ENCODE measurements at regions not wholly inside any gene's neighbourhood (a gene's known extent, or its start where the extent isn't known, plus 50 kb on each side); places are given as distances from the start of the nearest gene placed in this dataset.

- POLR2A ChIA-PET (ENCODE audit: unreplicated experiment) = no interaction called here
- Histone ChIP-seq H3K36me3 (ENCODE audit: low read depth) (no peaks in the 10 kb centered on the region), H4K20me1 (ENCODE audit: insufficient read depth) (no peaks in the 10 kb centered on the region), H3K4me1 (replicated peaks; ENCODE audit: insufficient read depth) (no peaks in the 10 kb centered on the region), H3K9me2 (ENCODE audit: insufficient read depth) (0 out of 2 replicates have a peak, but pooled peaks cover 3% of the 10 kb centered on the region), H3K79me2 (ENCODE audit: low read depth) (no peaks in the 10 kb centered on the region), H3K27ac (no peak overlapping the region), H3K4me2 (no peak overlapping the region), H3K27me3 (ENCODE audit: insufficient read depth, low read depth) (no peaks in the 10 kb centered on the region), H3F3A (ENCODE audit: insufficient read depth, low read depth) (no peaks in the 10 kb centered on the region), H3K9me3 (ENCODE audit: insufficient read depth, low read depth) (no peaks in the 10 kb centered on the region), H3K4me3 (no peak overlapping the region), H2AFZ (no peak overlapping the region)
- no peak for TF ChIP-seq EZH2 (IDR thresholded peaks at IDR 0.05; ENCODE audit: low read depth)
- TF ChIP-seq, protein P1, sequence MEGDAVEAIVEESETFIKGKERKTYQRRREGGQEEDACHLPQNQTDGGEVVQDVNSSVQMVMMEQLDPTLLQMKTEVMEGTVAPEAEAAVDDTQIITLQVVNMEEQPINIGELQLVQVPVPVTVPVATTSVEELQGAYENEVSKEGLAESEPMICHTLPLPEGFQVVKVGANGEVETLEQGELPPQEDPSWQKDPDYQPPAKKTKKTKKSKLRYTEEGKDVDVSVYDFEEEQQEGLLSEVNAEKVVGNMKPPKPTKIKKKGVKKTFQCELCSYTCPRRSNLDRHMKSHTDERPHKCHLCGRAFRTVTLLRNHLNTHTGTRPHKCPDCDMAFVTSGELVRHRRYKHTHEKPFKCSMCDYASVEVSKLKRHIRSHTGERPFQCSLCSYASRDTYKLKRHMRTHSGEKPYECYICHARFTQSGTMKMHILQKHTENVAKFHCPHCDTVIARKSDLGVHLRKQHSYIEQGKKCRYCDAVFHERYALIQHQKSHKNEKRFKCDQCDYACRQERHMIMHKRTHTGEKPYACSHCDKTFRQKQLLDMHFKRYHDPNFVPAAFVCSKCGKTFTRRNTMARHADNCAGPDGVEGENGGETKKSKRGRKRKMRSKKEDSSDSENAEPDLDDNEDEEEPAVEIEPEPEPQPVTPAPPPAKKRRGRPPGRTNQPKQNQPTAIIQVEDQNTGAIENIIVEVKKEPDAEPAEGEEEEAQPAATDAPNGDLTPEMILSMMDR (conservative IDR thresholded peaks at IDR 0.05) = no peak
- no peak for DNase-seq
- intact Hi-C loops (cut with micrococcal nuclease; ENCODE audit: unreplicated experiment) = no loop called here
- BruUV-seq (replicated peaks) = no TSS peak
- CTCF ChIA-PET = no interaction called here
Observed at GRCh38 chrX:124573468-124573867, 227.1 kb downstream of the SH2D1A start.

DNA sequence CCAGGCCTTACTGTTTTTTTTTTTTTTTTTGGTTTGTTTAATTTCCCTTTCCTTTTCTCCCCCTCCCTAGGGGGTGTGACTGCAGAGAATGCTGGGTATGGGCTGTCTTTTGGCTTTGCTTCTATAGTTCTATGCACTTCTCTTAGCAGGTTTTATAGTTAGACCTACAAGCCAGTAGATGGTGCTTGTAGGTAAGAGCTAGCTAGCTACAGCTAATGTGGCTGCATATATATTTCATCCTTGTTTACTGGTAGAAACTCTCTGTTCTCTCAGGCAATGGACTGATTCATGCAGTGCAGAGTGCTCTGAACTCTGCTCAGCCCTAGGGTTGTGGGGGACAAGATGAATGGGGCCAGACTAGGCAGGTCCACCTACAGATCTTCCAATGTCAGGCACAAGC is 246.4 kb downstream of the SH2D1A start:
- ChIA-PET CTCF (no interaction called here), POLR2A (ENCODE audit: unreplicated experiment) (no interaction called here)
- H3K79me2 ChIP-seq (ENCODE audit: low read depth) = no peaks in the 10 kb centered on the region
- H3K4me2 ChIP-seq = no peak overlapping the region
- no peaks in the 10 kb centered on the region for H4K20me1 ChIP-seq (ENCODE audit: insufficient read depth)
- H3K4me1 ChIP-seq (replicated peaks; ENCODE audit: insufficient read depth) = no peaks in the 10 kb centered on the region
- TF ChIP-seq EZH2 (IDR thresholded peaks at IDR 0.05; ENCODE audit: low read depth) = no peak
- TF ChIP-seq, protein P1 (conservative IDR thresholded peaks at IDR 0.05) = no peak
- no peaks in the 10 kb centered on the region for H3K9me2 ChIP-seq (ENCODE audit: insufficient read depth)
- no peaks in the 10 kb centered on the region for H3K9me3 ChIP-seq (ENCODE audit: insufficient read depth, low read depth)
- H3K36me3 ChIP-seq (ENCODE audit: low read depth) = no peaks in the 10 kb centered on the region
- no peaks in the 10 kb centered on the region for H3F3A ChIP-seq (ENCODE audit: insufficient read depth, low read depth)
- H3K27me3 ChIP-seq (ENCODE audit: insufficient read depth, low read depth) = no peaks in the 10 kb centered on the region
- intact Hi-C loops (cut with micrococcal nuclease; ENCODE audit: unreplicated experiment) = no loop called here
- no peak overlapping the region for H3K4me3 ChIP-seq
- no TSS peak for BruUV-seq (replicated peaks)
- H3K27ac ChIP-seq = no peak overlapping the region
- no peak overlapping the region for H2AFZ ChIP-seq
- DNase-seq = no peak

DNA sequence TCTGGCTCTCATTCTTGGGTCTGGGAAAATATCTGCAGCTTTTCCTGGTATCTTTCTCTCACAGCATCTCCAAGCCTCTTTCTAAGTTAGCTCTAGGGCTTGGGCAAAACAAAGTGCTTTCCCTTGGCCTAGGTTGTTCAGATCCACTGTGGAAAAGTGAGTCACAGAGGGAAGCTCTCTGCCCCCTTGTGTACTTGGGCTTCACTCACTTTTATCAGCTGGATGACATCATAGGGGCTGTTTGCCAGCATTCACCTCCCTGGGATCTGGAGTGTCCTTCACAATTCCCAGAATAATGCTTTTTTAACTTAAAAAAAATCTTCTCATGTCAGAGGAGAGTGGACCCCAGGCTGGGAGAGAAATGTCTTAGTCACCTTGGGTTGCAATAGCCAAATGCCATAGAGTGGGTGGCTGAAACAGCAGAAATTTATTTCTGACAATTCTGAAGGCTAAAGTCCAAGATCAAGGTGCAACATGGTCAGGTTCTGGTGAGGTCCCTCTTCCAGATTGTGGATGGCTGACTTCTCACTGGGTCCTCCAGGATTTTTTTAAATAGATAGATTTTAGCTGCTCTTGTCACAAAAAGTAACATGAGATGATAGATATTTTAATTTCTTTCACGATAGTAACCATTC is 247.8 kb downstream of the SH2D1A start:
- Histone ChIP-seq H3K9me3 (ENCODE audit: insufficient read depth, low read depth) (no peaks in the 10 kb centered on the region), H3F3A (ENCODE audit: insufficient read depth, low read depth) (no peaks in the 10 kb centered on the region), H4K20me1 (ENCODE audit: insufficient read depth) (no peaks in the 10 kb centered on the region), H3K36me3 (ENCODE audit: low read depth) (no peaks in the 10 kb centered on the region), H3K4me3 (no peak overlapping the region), H3K27me3 (ENCODE audit: insufficient read depth, low read depth) (no peaks in the 10 kb centered on the region), H2AFZ (no peak overlapping the region), H3K4me2 (no peak overlapping the region), H3K27ac (no peak overlapping the region), H3K9me2 (ENCODE audit: insufficient read depth) (no peaks in the 10 kb centered on the region), H3K79me2 (ENCODE audit: low read depth) (no peaks in the 10 kb centered on the region), H3K4me1 (replicated peaks; ENCODE audit: insufficient read depth) (no peaks in the 10 kb centered on the region)
- ChIA-PET CTCF (no interaction called here), POLR2A (ENCODE audit: unreplicated experiment) (no interaction called here)
- no peak for DNase-seq
- intact Hi-C loops (cut with micrococcal nuclease; ENCODE audit: unreplicated experiment) = no loop called here
- TF ChIP-seq, protein P1 (conservative IDR thresholded peaks at IDR 0.05) = no peak
- no peak for TF ChIP-seq EZH2 (IDR thresholded peaks at IDR 0.05; ENCODE audit: low read depth)
- BruUV-seq (replicated peaks) = no TSS peak

Data from PC-9 (cell line).